ENCODE measurements at regions not wholly inside any gene's neighbourhood (a gene's known extent, or its start where the extent isn't known, plus 50 kb on each side); places are given as distances from the start of the nearest gene placed in this dataset.

- TF ChIP-seq CTCF (IDR thresholded peaks at IDR 0.05; ENCODE audit: borderline replicate concordance, extremely low read depth, low read length, poor library complexity, severe bottlenecking) (no peak), EZH2 (IDR thresholded peaks at IDR 0.05; ENCODE audit: borderline replicate concordance, low read depth, low read length, severe bottlenecking) (no peak)
Observed at GRCh38 chr5:27325513-27325912, 287.1 kb upstream of the CDH9 start.

Measured in DND-41 (cell line).